Fibroblast of lung (primary cell): ENCODE measurements at regions not wholly inside any gene's neighbourhood (a gene's known extent, or its start where the extent isn't known, plus 50 kb on each side); places are given as distances from the start of the nearest gene placed in this dataset.
A peak's percentile ranks its signal among the peaks of the same experiment; 100 is the strongest.

Source experiments
- DNase-seq, 2 donors: peaks; one replicate each; pipeline versions ENCODE4 v3.0.0 to v3.0.0-alpha.2; 2010; ENCODE audit warnings: low read depth in 2 of 2
- H2AFZ ChIP-seq: 2 replicates; pipeline ENCODE4 v1.5.1; 2012; ENCODE audit warnings: low read length, control low read depth, inconsistent platforms
- H3K27ac ChIP-seq: 2 replicates; pipeline ENCODE4 v1.5.1; 2011; ENCODE audit warnings: low read length, control low read depth; ENCODE audit not compliant: insufficient read depth
- H3K27me3 ChIP-seq: 2 replicates; pipeline ENCODE4 v1.5.1; 2011; ENCODE audit warnings: mild to moderate bottlenecking, low read length; ENCODE audit not compliant: control insufficient read depth, insufficient read depth
- H3K36me3 ChIP-seq: 2 replicates; pipeline ENCODE4 v1.5.1; 2011; ENCODE audit warnings: low read length; ENCODE audit not compliant: control insufficient read depth, insufficient read depth
- H3K4me1 ChIP-seq: 2 replicates; pipeline ENCODE4 v1.5.1; 2011; ENCODE audit warnings: low read length; ENCODE audit not compliant: control insufficient read depth, insufficient read depth; ENCODE audit errors: extremely low read depth
- H3K4me2 ChIP-seq: 2 replicates; pipeline ENCODE4 v1.5.1; 2011; ENCODE audit warnings: low read length, control low read depth; ENCODE audit not compliant: insufficient read depth; ENCODE audit errors: extremely low read depth
- H3K4me3 ChIP-seq, 4 experiments: fragments of 200-600 bp in 1 of 4; sonication (generic) in 1 of 4; replicated peaks in 1 of 4; 2 replicates each; pipeline ENCODE4 v1.5.1; 2011 to 2016; ENCODE audit warnings: low read length in 4 of 4, low read depth in 3 of 4, mild to moderate bottlenecking in 3 of 4, control low read depth in 2 of 4, inconsistent platforms in 1 of 4, mixed read lengths in 1 of 4; ENCODE audit not compliant: insufficient read depth in 1 of 4; ENCODE audit errors: control extremely low read depth in 1 of 4
- H3K79me2 ChIP-seq: 2 replicates; pipeline ENCODE4 v1.5.1; 2012; ENCODE audit warnings: mild to moderate bottlenecking, low read length, inconsistent platforms; ENCODE audit not compliant: control insufficient read depth, insufficient read depth
- H3K9ac ChIP-seq: 2 replicates; pipeline ENCODE4 v1.5.1; 2011; ENCODE audit warnings: mild to moderate bottlenecking, low read length, control low read depth; ENCODE audit not compliant: insufficient read depth
- H3K9me3 ChIP-seq: 2 replicates; pipeline ENCODE4 v1.5.1; 2012; ENCODE audit warnings: low read depth, low read length; ENCODE audit not compliant: control insufficient read depth, insufficient read depth
- H4K20me1 ChIP-seq: 2 replicates; pipeline ENCODE4 v1.5.1; 2011; ENCODE audit warnings: low read length; ENCODE audit not compliant: control insufficient read depth, insufficient read depth; ENCODE audit errors: extremely low read depth
- CTCF ChIP-seq, 2 donors: IDR thresholded peaks in 1 of 2; conservative IDR thresholded peaks in 1 of 2; 1 replicate in 1 of 2; 2 replicates in 1 of 2; pipeline ENCODE4 v1.5.1; 2011 to 2012; ENCODE audit warnings: low read length in 2 of 2, control low read depth in 1 of 2, inconsistent platforms in 1 of 2, low read depth in 1 of 2, mild to moderate bottlenecking in 1 of 2
- EZH2 ChIP-seq: IDR thresholded peaks from 2 replicates; pipeline ENCODE4 v1.5.1; 2012; ENCODE audit warnings: low read length, control low read depth, mild to moderate bottlenecking; ENCODE audit errors: missing control alignments

- Histone ChIP-seq H3K79me2 (no peaks in the 10 kb centered on the region), H3K27ac (no peak overlapping the region), H3K4me1 (no peaks in the 10 kb centered on the region), H2AFZ (no peak overlapping the region), H3K9ac (no peak overlapping the region), H3K9me3 (no peaks in the 10 kb centered on the region), H4K20me1 (no peaks in the 10 kb centered on the region), H3K4me2 (no peak overlapping the region), H3K4me3 (no peak overlapping the region), H3K27me3 (no peaks in the 10 kb centered on the region), H3K36me3 (no peaks in the 10 kb centered on the region)
- no peak for DNase-seq
- TF ChIP-seq EZH2 (no peak), CTCF (conservative IDR thresholded peaks at IDR 0.05 in 1 of 2, IDR thresholded peaks at IDR 0.05 in 1 of 2; ENCODE audit: low read depth in 1 of 2, low read length in 2 of 2) (no peak)
Observed at GRCh38 chr1:96355961-96356360, 365.6 kb upstream of the PTBP2 start.

- H4K20me1 ChIP-seq: no peaks in the 10 kb centered on the region
- no peaks in the 10 kb centered on the region for H3K79me2 ChIP-seq
- H3K9ac ChIP-seq: no peak overlapping the region
- H3K27ac ChIP-seq: no peak overlapping the region
- DNase-seq: peak in 1 of 2 donors; percentile 32
- no peaks in the 10 kb centered on the region for H3K9me3 ChIP-seq
- no peak overlapping the region for H3K4me3 ChIP-seq
- no peak overlapping the region for H3K4me2 ChIP-seq
- H3K4me1 ChIP-seq: peaks cover 8% of the 10 kb centered on the region
- H2AFZ ChIP-seq: no peak overlapping the region
- no peaks in the 10 kb centered on the region for H3K36me3 ChIP-seq
- no peaks in the 10 kb centered on the region for H3K27me3 ChIP-seq
- TF ChIP-seq CTCF (conservative IDR thresholded peaks at IDR 0.05 in 1 of 2, IDR thresholded peaks at IDR 0.05 in 1 of 2; ENCODE audit: low read depth in 1 of 2, low read length in 2 of 2) (no peak), EZH2 (no peak)
Observed at GRCh38 chr1:96357141-96357765, 364.3 kb upstream of the PTBP2 start.

- TF ChIP-seq EZH2 (no peak), CTCF (conservative IDR thresholded peaks at IDR 0.05 in 1 of 2, IDR thresholded peaks at IDR 0.05 in 1 of 2; ENCODE audit: low read depth in 1 of 2, low read length in 2 of 2) (no peak)
- Histone ChIP-seq H3K36me3 (no peaks in the 10 kb centered on the region), H3K9ac (no peak overlapping the region), H3K4me3 (no peak overlapping the region), H4K20me1 (no peaks in the 10 kb centered on the region), H3K27ac (no peak overlapping the region), H3K27me3 (no peaks in the 10 kb centered on the region), H2AFZ (no peak overlapping the region), H3K4me1 (peaks cover 13% of the 10 kb centered on the region), H3K4me2 (no peak overlapping the region), H3K79me2 (no peaks in the 10 kb centered on the region), H3K9me3 (no peaks in the 10 kb centered on the region)
- no peak for DNase-seq
Observed at GRCh38 chr1:96358057-96358456, 363.5 kb upstream of the PTBP2 start.
